ENCODE measurements at regions not wholly inside any gene's neighbourhood (a gene's known extent, or its start where the extent isn't known, plus 50 kb on each side); places are given as distances from the start of the nearest gene placed in this dataset.
"Not testable (repeated sequence)": the region's sequence is repeated elsewhere in the genome, so short reads cannot be mapped to it uniquely, and the experiment has no call there.

DNA sequence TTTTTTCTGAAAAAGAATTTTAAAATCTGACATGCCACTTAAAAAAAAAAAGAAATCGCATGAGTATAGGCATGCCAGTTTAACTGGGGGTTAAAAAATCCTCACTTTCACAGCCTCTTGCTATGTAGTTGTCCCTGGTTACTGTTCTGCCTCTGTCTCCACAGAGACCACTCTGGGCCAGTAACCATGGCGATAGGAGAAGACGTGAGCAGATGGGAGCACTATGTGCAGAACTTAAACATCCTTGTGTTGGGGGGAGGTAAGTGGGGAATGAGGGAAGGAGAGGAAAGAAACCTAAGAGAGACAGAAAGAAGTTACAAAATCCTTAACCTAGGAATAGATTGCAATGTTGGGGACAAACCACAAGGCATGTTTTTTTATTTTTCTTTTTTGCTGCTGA lies 75.9 kb upstream of the CYRIA start:
- DNase-seq (ENCODE audit: low spot score) (no peak), ATAC-seq (no peak)

DNA sequence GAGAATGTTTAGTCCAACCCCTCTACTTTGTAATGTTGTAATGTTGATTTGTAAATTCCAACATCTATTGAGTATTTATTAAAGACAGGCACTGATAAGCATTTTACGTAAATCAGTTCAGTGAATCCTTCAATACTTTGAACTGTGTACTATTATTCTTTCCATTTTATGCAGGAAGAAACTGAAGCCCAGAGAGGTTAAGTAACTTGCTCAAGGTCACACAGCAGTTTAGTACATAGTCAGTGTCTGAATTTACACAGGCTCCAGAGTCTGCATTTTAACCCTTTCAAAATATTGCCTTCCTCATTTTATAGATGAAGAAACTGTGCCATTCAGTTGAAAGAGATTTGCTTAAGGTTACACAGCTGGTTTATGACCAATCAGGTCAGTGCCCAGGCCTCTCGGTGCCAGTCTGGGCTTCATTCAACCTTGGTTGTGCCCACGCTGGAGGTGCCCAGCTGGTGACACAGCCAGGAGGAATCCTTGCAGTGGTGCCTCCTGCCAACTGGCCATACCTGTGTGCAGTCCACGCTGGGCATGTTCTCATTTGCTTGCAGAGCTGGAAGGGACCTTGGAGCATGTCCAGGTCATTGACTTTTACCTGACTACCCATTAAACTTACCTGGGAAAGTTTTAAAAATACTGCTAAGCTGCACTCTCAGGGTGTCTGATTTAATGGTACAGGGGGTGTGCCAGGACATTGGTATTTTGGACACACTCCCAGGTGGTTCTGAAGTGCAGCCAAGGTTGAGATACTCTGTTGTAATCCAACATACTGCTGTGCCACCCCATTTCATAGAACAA lies 74.3 kb upstream of the CYRIA start:
- peak; percentile 95 for ATAC-seq
- DNase-seq (ENCODE audit: low spot score): peak; percentile 96

DNA sequence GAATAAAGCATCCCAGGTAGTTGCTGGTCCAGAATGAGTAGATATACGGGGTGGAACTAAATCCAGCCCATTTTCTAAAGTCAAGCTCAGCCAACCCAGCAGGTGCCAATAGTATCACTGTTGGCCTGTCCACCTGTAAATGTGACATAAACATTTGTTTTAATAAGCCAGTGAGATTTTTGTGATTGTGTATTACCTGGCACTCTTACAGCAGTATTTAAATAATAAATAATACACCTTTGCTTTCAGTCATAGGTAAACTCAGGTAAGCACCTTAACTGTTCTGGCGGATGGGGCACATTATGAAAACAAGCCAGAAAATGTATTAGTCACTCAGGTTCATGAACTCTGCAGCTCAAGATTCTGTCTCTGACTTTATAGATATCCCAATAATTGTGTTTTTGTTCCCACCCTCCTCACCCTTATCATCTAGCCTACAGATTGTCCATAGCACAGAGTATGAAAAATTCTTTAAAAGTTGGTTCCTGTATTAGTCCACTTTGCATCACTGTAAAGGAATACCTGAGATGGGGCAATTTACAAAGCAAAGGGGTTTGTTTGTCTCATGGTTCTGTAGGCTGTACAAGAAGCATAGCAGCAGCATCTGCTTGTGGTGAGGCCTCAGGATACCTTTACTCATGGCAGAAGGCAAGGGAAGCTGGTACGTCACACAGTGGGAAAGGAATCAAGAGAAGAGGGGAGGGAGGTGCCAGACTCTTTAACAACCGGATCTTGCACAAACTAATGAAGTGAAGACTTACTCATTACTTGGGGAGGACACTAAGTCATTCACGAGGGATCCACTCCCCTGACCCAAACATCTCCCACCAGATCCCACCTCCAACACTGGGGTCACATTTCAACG lies 73.0 kb upstream of the CYRIA start:
- ATAC-seq (no peak), DNase-seq (ENCODE audit: low spot score) (no peak)

- no peak for ATAC-seq
- DNase-seq (ENCODE audit: low spot score): no peak
These were observed 72.2 kb upstream of the CYRIA start for GRCh38 chr2:16737812-16738211.

DNA sequence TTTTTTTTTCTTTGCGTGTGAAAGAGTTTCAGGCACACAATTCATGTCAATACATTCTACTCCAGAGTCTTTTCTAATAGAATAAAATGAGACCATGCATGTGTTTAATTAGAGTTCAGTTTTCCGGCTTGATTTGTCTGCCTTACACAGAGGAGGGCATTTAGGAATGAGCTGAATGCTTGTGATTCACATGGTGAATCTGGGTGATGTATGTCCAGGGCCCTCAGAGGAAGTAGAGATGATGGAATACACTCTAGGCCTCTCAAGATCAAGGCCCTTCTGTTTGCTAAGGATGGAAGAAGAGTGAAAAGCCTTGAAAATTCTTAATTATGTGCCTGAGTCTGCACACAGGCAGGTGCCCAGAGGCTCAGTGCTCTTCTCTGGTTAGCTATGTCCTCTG lies 71.0 kb upstream of the CYRIA start:
- DNase-seq (ENCODE audit: low spot score) (no peak), ATAC-seq (no peak)

- DNase-seq (ENCODE audit: low spot score): no peak
- ATAC-seq: no peak
These were observed 63.7 kb upstream of the CYRIA start for GRCh38 chr2:16729335-16729734.

DNA sequence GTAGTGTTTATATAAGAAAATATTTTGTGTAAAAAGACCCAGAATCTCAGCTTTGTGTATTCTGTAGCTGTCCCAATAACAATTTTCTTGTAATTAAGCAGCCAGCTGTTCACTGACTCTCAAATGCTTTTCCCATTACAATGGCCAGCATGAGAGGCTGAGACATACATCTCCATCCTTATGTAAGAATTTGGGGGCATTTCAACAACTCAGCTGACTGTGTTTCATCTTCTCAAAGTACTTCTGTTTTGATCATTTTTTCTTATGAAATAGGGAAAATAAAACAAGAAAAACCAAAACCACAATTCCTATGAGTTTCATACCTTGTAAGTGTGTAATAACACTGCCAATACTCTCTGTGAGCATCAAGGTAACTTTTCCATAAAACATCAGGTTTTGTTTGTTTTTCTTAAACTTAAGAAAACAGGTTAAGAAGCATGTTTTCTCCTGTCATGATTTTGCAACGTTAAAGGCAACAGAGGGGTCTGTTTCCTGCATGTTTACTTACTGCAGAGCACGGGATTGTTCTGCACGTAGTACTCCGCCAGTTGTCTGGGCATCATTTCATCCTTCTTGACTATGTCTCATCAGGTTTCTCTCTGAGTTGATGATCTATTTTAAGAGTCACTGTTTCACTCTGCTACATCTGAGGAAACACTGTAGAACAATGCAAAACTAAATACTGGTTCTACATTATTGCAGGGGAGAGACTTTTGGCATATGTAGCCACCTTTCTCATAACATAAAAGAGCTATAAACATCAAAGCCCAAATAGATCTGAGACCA lies 62.9 kb upstream of the CYRIA start:
- no peak for ATAC-seq
- no peak for DNase-seq (ENCODE audit: low spot score)

DNA sequence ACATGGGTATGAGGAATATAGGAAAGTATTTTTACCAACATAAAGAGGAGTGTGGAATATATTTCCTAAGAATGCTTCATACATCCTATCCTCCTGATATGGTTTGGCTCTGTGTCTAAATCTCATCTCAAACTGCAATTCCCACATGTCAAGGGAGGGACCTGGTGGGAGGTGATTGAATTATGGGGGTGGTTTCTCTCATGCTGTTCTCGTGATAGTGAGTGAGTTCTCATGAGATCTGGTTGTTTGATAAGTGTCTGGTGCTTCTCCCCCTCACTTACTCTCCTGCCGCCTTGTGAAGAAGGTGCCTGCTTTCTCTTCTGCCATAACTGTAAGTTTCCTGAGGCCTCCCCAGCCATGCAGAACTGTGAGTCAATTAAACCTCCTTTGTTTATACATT lies 62.2 kb upstream of the CYRIA start:
- DNase-seq (ENCODE audit: low spot score); ATAC-seq: not testable (repeated sequence)

DNA sequence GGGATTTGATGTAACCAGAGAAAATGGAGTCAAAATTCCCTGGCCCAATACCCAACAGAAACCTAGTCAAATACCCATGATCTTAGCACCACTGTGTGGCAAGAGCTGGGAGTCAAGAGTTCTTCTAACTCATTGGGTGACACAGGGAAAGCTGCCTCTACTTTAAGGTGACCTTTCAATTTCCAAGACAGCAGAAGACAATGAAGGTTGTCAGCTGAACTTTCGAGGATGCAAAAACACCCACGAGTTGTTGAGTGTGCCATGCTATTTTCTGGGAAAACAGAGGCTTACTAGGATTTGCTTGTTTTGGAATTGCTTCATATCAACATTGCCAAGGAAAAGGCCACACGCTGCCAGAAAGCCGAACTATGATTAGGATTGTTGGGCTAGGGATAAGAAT lies 61.6 kb upstream of the CYRIA start:
- DNase-seq (ENCODE audit: low spot score) (peak; percentile 65), ATAC-seq (peak; percentile 98)

DNA sequence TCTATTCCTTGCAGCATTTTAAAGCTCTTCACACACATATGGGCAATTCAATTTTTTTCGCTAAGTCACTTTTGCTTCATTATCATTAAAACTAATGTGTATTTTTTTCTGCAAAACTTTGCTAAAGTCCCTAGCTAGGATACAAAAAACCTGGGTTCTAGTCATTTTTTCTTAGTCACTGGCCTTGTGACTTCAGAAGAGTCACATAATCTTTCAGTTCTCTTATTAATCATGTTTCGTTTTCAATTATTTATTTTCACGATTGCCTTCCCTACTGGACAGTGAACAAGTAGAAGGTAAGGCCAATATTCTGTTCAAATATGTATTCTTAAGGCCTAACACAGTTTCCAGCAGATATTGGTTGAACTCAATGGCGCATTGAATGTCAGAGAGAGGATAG lies 60.9 kb upstream of the CYRIA start:
- no peak for ATAC-seq
- DNase-seq (ENCODE audit: low spot score): no peak

GRCh38 chr2:16726147-16726546 lies 60.5 kb upstream of the CYRIA start:
- ATAC-seq (no peak), DNase-seq (ENCODE audit: low spot score) (no peak)

GRCh38 chr2:16725549-16725948 lies 59.9 kb upstream of the CYRIA start:
- DNase-seq (ENCODE audit: low spot score) (no peak), ATAC-seq (no peak)

DNA sequence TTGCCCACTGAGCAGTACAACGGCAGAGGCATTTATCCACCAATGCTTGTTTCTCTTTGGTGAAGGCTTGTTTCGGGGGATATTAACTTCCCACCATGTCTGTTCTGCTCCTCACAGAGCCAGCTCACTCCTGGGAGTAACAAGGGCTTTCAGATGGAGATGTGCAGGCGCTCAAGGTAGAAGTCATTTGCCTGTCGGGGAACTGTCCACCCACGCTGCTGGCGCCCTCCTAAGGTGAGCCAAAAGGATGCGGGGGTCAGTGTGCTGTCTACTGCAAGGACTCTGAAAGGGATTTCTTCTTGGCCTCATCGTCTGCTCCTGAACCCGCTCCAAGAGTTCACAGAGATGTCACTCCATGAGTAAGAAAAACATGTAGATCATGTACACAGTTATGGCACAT lies 57.0 kb upstream of the CYRIA start:
- DNase-seq (ENCODE audit: low spot score) (no peak), ATAC-seq (no peak)

GRCh38 chr2:16722126-16722525 lies 56.5 kb upstream of the CYRIA start:
- ATAC-seq: no peak
- DNase-seq (ENCODE audit: low spot score): no peak

DNA sequence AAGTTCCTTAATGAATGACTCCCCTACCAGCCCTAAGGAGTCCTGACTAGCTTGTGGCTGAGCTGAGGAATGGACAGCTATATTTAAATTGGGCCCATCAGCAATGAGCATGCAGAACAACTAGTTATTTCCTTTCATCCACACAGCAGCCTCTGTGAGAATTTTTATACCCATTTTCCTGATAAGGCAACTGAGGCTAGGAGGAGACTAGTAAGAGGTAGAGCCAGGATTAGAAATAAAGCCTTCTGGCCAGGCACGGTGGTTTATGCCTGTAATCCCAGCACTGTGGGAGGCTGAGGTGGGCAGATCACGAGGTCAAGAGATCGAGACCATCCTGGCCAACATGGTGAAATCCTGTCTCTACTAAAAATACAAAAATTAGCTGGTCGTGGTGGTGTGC lies 55.9 kb upstream of the CYRIA start:
- not testable (repeated sequence) for ATAC-seq

GRCh38 chr2:16720737-16721136 lies 55.1 kb upstream of the CYRIA start:
- not testable (repeated sequence) for ATAC-seq

More for the DNA sequence above, 55.9 kb upstream of the CYRIA start:
- not testable (repeated sequence) for DNase-seq (ENCODE audit: low spot score)

GRCh38 chr2:16719485-16719808 lies 53.8 kb upstream of the CYRIA start:
- ATAC-seq (no peak), DNase-seq (ENCODE audit: low spot score) (no peak)

More at GRCh38 chr2:16720737-16721136, 55.1 kb upstream of the CYRIA start:
- not testable (repeated sequence) for DNase-seq (ENCODE audit: low spot score)

DNA sequence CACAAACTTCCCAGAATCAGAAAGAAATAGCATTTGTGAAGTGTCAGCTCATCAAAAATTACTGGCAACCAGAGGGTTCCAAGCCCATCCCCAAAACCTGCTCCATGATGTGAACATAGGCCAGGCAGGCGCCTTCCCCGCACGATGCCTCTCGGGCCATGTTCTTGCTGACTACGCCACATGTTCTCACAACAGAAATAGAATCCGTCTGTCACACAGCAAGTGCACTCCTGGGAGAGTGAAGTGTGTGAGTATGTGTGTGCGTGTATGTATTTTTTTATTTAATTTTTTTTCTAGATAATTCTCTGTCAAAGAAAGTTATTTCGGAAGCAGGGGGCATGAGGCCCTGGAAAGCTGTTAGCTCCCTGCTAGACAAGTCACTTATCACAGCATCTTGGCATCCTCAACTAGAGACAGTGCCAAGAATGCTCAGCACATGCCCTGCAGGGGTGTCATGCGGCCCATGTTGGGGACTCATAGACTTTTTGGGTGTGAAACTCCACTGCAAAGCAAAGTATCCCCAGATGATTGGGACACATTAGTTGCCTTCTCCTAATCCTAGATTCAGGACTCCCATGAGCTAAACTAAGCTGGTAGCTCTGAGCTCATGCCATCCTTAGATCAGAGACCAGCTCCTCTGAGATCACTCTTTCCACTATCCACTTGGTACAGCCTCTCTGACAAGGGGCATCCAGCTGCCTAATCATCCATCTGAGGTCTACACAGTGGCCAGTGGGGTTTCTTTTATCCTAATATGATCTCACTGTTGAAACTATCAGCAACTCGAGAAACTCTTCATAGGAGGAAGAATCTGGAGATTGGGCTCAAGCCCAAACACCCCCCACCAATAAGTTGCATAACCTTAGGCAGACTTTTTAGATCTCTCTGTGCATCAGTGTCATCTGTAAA lies 53.2 kb upstream of the CYRIA start:
- DNase-seq (ENCODE audit: low spot score): no peak
- ATAC-seq: no peak

DNA sequence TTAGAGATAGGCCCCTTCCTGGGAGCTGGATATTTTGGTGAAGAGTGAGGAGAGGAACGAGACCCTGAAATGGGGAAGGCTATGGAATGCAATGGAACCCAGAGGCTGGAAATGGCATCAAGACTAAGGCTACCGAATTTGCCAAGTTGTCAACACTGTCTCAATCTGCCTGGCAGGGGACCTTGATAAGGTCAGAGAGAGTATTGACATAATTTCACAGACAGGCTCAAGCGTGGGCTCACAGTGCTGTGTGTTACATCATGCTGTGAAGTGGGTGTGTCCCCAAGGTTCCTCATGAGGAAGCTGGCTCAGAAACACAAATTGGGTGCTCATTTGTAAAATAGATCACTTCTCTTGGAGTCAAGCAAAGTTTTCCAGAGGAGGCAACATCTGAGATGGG lies 51.8 kb upstream of the CYRIA start:
- DNase-seq (ENCODE audit: low spot score): no peak
- peak; percentile 51 for ATAC-seq

DNA sequence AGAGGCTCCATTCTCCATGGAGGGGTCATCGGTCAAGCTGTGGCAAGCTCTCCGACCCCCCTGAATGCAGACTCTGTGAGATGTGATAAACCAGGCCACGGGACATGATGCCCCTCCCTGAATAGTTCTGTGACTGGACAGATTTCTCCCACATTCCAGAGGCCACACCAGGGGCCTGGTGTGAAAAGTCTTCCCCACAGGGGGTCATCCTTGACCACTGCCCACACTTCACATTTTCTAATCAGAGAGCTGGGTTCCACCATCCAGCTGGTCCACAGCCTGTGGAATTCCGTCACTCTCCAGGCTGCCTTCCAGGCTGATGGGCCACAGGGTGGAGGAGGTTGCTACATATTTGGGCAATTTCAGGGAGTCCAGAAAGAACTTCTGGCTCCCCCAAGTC lies 51.3 kb upstream of the CYRIA start:
- no peak for ATAC-seq
- no peak for DNase-seq (ENCODE audit: low spot score)

Measured in left lobe of liver (tissue), 2 donors.